ENCODE measurements at regions not wholly inside any gene's neighbourhood (a gene's known extent, or its start where the extent isn't known, plus 50 kb on each side); places are given as distances from the start of the nearest gene placed in this dataset.

DNA sequence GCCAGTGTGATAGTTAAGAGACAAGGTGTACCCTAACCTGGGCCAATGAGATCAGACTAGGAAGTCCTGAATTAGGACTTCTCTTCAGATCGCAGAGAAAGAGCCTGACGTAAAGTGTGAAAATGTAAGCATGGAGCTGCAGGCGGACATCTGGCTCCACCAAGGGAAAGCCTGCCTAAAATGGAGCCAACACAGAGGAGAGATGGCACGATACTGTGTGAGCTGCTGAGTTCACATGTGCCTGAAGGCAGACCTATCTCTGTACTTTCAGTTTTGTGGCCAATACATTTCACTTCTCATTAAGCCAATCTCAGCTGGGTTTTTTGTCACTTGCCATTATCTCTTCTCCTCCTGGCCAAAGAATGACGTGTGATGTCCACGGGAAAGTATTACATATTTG is 210.5 kb downstream of the ELAVL2 start:
- CTCF ChIA-PET (ENCODE audit: unreplicated experiment): no interaction called here
- no peak overlapping the region for H2AFZ ChIP-seq (ENCODE audit: low read length)
- no TSS peak for BruUV-seq (replicated peaks)

DNA sequence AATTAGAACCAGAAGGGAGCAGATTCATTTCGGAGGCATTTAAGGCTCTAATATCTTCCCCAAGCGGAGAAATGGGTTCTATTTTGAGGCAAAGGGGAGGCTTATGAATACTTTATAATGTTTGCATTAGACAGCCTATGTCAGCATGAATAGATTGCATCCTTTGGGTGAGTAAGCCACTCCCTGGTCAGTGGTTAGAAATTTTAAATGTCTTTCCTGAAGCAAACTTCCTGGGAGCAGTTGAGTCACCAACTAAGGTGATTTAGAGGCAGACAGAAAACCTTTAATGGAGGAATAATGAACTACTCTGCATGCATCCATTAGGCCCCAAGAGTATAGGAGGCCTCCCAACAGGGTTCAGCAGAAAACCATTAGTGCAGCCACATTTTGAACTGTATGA is 204.9 kb downstream of the ELAVL2 start:
- POLR2A ChIA-PET: no interaction called here
- H3K9me2 ChIP-seq (ENCODE audit: insufficient read depth, low read length): no peaks in the 10 kb centered on the region
- CTCF ChIA-PET (ENCODE audit: unreplicated experiment): no interaction called here
- H3K9me3 ChIP-seq (ENCODE audit: low read length): no peaks in the 10 kb centered on the region
- BruUV-seq (replicated peaks): no TSS peak
- no peak for DNase-seq (ENCODE audit: low spot score)
- no peak overlapping the region for H3K27ac ChIP-seq (ENCODE audit: low read depth, low read length, poor library complexity, severe bottlenecking)
- no peak overlapping the region for H2AFZ ChIP-seq (ENCODE audit: low read length)
- H4K20me1 ChIP-seq (ENCODE audit: insufficient read depth, low read length): no peaks in the 10 kb centered on the region
- H3K4me2 ChIP-seq (ENCODE audit: low read length): no peak overlapping the region
- H3K79me2 ChIP-seq (ENCODE audit: insufficient read depth, low read depth, low read length): no peaks in the 10 kb centered on the region
- no peaks in the 10 kb centered on the region for H3K4me1 ChIP-seq (ENCODE audit: insufficient read depth, low read length, poor library complexity, severe bottlenecking)
- no peak overlapping the region for H3K4me3 ChIP-seq (ENCODE audit: low read depth, low read length, poor library complexity, severe bottlenecking)
- intact Hi-C loops (cut with micrococcal nuclease; ENCODE audit: unreplicated experiment): no loop called here
- TF ChIP-seq, protein P1, sequence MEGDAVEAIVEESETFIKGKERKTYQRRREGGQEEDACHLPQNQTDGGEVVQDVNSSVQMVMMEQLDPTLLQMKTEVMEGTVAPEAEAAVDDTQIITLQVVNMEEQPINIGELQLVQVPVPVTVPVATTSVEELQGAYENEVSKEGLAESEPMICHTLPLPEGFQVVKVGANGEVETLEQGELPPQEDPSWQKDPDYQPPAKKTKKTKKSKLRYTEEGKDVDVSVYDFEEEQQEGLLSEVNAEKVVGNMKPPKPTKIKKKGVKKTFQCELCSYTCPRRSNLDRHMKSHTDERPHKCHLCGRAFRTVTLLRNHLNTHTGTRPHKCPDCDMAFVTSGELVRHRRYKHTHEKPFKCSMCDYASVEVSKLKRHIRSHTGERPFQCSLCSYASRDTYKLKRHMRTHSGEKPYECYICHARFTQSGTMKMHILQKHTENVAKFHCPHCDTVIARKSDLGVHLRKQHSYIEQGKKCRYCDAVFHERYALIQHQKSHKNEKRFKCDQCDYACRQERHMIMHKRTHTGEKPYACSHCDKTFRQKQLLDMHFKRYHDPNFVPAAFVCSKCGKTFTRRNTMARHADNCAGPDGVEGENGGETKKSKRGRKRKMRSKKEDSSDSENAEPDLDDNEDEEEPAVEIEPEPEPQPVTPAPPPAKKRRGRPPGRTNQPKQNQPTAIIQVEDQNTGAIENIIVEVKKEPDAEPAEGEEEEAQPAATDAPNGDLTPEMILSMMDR (conservative IDR thresholded peaks at IDR 0.05; ENCODE audit: low read length): no peak
- TF ChIP-seq EZH2phosphoT487 (IDR thresholded peaks at IDR 0.05; ENCODE audit: borderline replicate concordance, low read depth, low read length): no peak
- no peaks in the 10 kb centered on the region for H3K36me3 ChIP-seq (ENCODE audit: insufficient read depth, low read length)

More for the DNA sequence above, 210.5 kb downstream of the ELAVL2 start:
- Histone ChIP-seq H3K4me1 (ENCODE audit: insufficient read depth, low read length, poor library complexity, severe bottlenecking) (no peaks in the 10 kb centered on the region), H4K20me1 (ENCODE audit: insufficient read depth, low read length) (no peaks in the 10 kb centered on the region), H3K4me2 (ENCODE audit: low read length) (no peak overlapping the region), H3K4me3 (ENCODE audit: low read depth, low read length, poor library complexity, severe bottlenecking) (no peak overlapping the region), H3K9me3 (ENCODE audit: low read length) (no peaks in the 10 kb centered on the region), H3K36me3 (ENCODE audit: insufficient read depth, low read length) (no peaks in the 10 kb centered on the region), H3K27ac (ENCODE audit: low read depth, low read length, poor library complexity, severe bottlenecking) (no peak overlapping the region), H3K79me2 (ENCODE audit: insufficient read depth, low read depth, low read length) (no peaks in the 10 kb centered on the region), H3K9me2 (ENCODE audit: insufficient read depth, low read length) (no peaks in the 10 kb centered on the region)
- POLR2A ChIA-PET: no interaction called here
- TF ChIP-seq EZH2phosphoT487 (IDR thresholded peaks at IDR 0.05; ENCODE audit: borderline replicate concordance, low read depth, low read length): no peak
- TF ChIP-seq, protein P1 (conservative IDR thresholded peaks at IDR 0.05; ENCODE audit: low read length): no peak
- no peak for DNase-seq (ENCODE audit: low spot score)
- intact Hi-C loops (cut with micrococcal nuclease; ENCODE audit: unreplicated experiment): no loop called here

DNA sequence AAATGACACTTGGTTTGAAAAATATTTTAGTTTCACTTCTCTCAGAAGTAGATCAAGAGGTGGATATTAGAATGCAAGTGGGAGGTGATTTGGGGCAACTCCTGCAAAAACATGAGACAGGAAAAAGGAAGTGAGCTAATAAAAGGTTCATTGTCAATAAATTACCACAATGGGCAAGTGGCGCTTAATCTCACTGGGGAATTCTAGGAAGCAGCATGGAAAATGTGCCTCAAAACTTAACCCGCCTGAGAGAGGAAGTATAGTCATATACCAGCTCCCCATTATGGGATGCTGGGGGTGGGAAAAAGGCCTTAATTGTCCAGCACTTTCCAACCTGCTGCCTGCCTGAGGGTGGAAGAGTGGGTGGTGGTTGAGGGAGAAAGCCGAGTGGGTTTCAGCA is 204.1 kb downstream of the ELAVL2 start:
- CTCF ChIA-PET (ENCODE audit: unreplicated experiment): no interaction called here
- no peaks in the 10 kb centered on the region for H3K9me3 ChIP-seq (ENCODE audit: low read length)
- H3K27ac ChIP-seq (ENCODE audit: low read depth, low read length, poor library complexity, severe bottlenecking): no peak overlapping the region
- H4K20me1 ChIP-seq (ENCODE audit: insufficient read depth, low read length): no peaks in the 10 kb centered on the region
- H3K4me2 ChIP-seq (ENCODE audit: low read length): no peak overlapping the region
- H3K9me2 ChIP-seq (ENCODE audit: insufficient read depth, low read length): no peaks in the 10 kb centered on the region
- H3K4me3 ChIP-seq (ENCODE audit: low read depth, low read length, poor library complexity, severe bottlenecking): no peak overlapping the region
- intact Hi-C loops (cut with micrococcal nuclease; ENCODE audit: unreplicated experiment): no loop called here
- BruUV-seq (replicated peaks): no TSS peak
- no peak for DNase-seq (ENCODE audit: low spot score)
- no peaks in the 10 kb centered on the region for H3K79me2 ChIP-seq (ENCODE audit: insufficient read depth, low read depth, low read length)
- no peaks in the 10 kb centered on the region for H3K4me1 ChIP-seq (ENCODE audit: insufficient read depth, low read length, poor library complexity, severe bottlenecking)
- no peak overlapping the region for H2AFZ ChIP-seq (ENCODE audit: low read length)
- TF ChIP-seq, protein P1 (conservative IDR thresholded peaks at IDR 0.05; ENCODE audit: low read length): no peak
- TF ChIP-seq EZH2phosphoT487 (IDR thresholded peaks at IDR 0.05; ENCODE audit: borderline replicate concordance, low read depth, low read length): no peak
- POLR2A ChIA-PET: no interaction called here
- H3K36me3 ChIP-seq (ENCODE audit: insufficient read depth, low read length): no peaks in the 10 kb centered on the region

All from OCI-LY7 (cell line).